A673 (cell line): ENCODE measurements at regions not wholly inside any gene's neighbourhood (a gene's known extent, or its start where the extent isn't known, plus 50 kb on each side); places are given as distances from the start of the nearest gene placed in this dataset.

Source experiments
- EZH2 ChIP-seq: fragments of 200-600 bp; sonication (generic); IDR thresholded peaks from 2 replicates; pipeline ENCODE4 v1.6.1; 2017; ENCODE audit warnings: borderline replicate concordance, low read depth, mild to moderate bottlenecking, mixed read lengths, antibody characterized with exemption, low read length; ENCODE audit not compliant: poor library complexity, severe bottlenecking
- TF ChIP-seq, protein P1 (sequence below): fragments of 300-800, 200-600 bp; sonication (generic); conservative IDR thresholded peaks from 2 replicates; pipeline ENCODE4 v1.5.1; 2017; ENCODE audit warnings: low read depth, mild to moderate bottlenecking, antibody characterized with exemption, low read length, moderate library complexity, mixed read lengths

DNA sequence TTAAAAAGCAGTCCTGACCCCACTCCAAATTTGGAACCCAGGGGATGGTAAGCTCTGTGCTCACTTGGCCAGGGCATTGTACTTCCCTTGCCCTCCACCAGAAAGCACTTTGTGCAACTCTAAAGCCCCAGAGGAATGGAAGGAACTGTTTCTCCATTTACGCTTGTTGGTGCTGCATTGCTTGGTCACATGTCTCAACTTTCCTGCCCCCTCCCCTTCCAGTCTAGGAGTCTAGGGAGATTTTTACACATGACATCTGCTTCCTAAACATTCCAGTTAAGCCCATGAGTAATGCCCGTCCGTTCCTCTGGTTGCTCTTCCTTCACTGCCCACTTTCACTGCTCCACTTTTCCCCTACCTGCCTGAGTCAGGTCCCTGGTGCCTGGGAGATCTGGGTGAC is 92.6 kb upstream of the MAP1LC3B2 start:
- TF ChIP-seq, protein P1, sequence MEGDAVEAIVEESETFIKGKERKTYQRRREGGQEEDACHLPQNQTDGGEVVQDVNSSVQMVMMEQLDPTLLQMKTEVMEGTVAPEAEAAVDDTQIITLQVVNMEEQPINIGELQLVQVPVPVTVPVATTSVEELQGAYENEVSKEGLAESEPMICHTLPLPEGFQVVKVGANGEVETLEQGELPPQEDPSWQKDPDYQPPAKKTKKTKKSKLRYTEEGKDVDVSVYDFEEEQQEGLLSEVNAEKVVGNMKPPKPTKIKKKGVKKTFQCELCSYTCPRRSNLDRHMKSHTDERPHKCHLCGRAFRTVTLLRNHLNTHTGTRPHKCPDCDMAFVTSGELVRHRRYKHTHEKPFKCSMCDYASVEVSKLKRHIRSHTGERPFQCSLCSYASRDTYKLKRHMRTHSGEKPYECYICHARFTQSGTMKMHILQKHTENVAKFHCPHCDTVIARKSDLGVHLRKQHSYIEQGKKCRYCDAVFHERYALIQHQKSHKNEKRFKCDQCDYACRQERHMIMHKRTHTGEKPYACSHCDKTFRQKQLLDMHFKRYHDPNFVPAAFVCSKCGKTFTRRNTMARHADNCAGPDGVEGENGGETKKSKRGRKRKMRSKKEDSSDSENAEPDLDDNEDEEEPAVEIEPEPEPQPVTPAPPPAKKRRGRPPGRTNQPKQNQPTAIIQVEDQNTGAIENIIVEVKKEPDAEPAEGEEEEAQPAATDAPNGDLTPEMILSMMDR = no peak
- no peak for TF ChIP-seq EZH2
